ENCODE measurements at regions not wholly inside any gene's neighbourhood (a gene's known extent, or its start where the extent isn't known, plus 50 kb on each side); places are given as distances from the start of the nearest gene placed in this dataset.
A peak's percentile ranks its signal among the peaks of the same experiment; 100 is the strongest.
"Not testable (repeated sequence)": the region's sequence is repeated elsewhere in the genome, so short reads cannot be mapped to it uniquely, and the experiment has no call there.

GRCh38 chr6:118367314-118367713 is 180.8 kb upstream of the PLN start:
- DNase-seq (ENCODE audit: low read depth) = no peak

GRCh38 chr6:118370722-118371121 is 177.4 kb upstream of the PLN start:
- DNase-seq (ENCODE audit: low read depth) = no peak

- no peak for DNase-seq (ENCODE audit: low read depth)
Observed at GRCh38 chr6:118371955-118372354, 176.1 kb upstream of the PLN start.

- DNase-seq (ENCODE audit: low read depth) = no peak
Observed at GRCh38 chr6:118372413-118372812, 175.7 kb upstream of the PLN start.

GRCh38 chr6:118377711-118378414 is 170.2 kb upstream of the PLN start:
- DNase-seq (ENCODE audit: low read depth) = no peak

GRCh38 chr6:118380620-118381019 is 167.5 kb upstream of the PLN start:
- DNase-seq (ENCODE audit: low read depth) = not testable (repeated sequence)

- DNase-seq (ENCODE audit: low read depth) = no peak
Observed at GRCh38 chr6:118382126-118382525, 166.0 kb upstream of the PLN start.

- DNase-seq (ENCODE audit: low read depth) = no peak
Observed at GRCh38 chr6:118383924-118384323, 164.2 kb upstream of the PLN start.

- DNase-seq (ENCODE audit: low read depth) = no peak
Observed at GRCh38 chr6:118386975-118387374, 161.1 kb upstream of the PLN start.

GRCh38 chr6:118387921-118388701 is 160.0 kb upstream of the PLN start:
- peak; percentile 59 for DNase-seq (ENCODE audit: low read depth)

GRCh38 chr6:118391086-118391485 is 157.0 kb upstream of the PLN start:
- no peak for DNase-seq (ENCODE audit: low read depth)

- no peak for DNase-seq (ENCODE audit: low read depth)
Observed at GRCh38 chr6:118394106-118394505, 154.0 kb upstream of the PLN start.

GRCh38 chr6:118396969-118397368 is 151.1 kb upstream of the PLN start:
- no peak for DNase-seq (ENCODE audit: low read depth)

GRCh38 chr6:118397671-118398465 is 150.2 kb upstream of the PLN start:
- no peak for DNase-seq (ENCODE audit: low read depth)

GRCh38 chr6:118400098-118400497 is 148.0 kb upstream of the PLN start:
- DNase-seq (ENCODE audit: low read depth) = no peak

GRCh38 chr6:118400582-118400981 is 147.5 kb upstream of the PLN start:
- no peak for DNase-seq (ENCODE audit: low read depth)

GRCh38 chr6:118401325-118401975 is 146.6 kb upstream of the PLN start:
- DNase-seq (ENCODE audit: low read depth) = no peak

GRCh38 chr6:118403036-118403435 is 145.1 kb upstream of the PLN start:
- no peak for DNase-seq (ENCODE audit: low read depth)

GRCh38 chr6:118408863-118409262 is 139.2 kb upstream of the PLN start:
- no peak for DNase-seq (ENCODE audit: low read depth)

- no peak for DNase-seq (ENCODE audit: low read depth)
Observed at GRCh38 chr6:118410001-118410400, 138.1 kb upstream of the PLN start.
